K562 (cell line): ENCODE measurements at regions not wholly inside any gene's neighbourhood (a gene's known extent, or its start where the extent isn't known, plus 50 kb on each side); places are given as distances from the start of the nearest gene placed in this dataset.

Source experiments
- BCLAF1 ChIP-seq, 2 experiments: fragments of 450-650 bp in 1 of 2; IDR thresholded peaks; 2 replicates each; pipeline ENCODE4 v1.6.1; 2011 to 2017; ENCODE audit warnings: low read depth in 2 of 2, antibody characterized with exemption in 1 of 2, borderline replicate concordance in 1 of 2, low read length in 1 of 2, mild to moderate bottlenecking in 1 of 2, mixed read lengths in 1 of 2; ENCODE audit not compliant: control insufficient read depth in 1 of 2
- BMI1 ChIP-seq: fragments of 150-350 bp; IDR thresholded peaks from 2 replicates; pipeline ENCODE4 v1.6.1; 2014; ENCODE audit warnings: low read length
- CBFA2T2 ChIP-seq: fragments of 450-650 bp; conservative IDR thresholded peaks from 2 replicates; pipeline ENCODE4 v1.6.1; 2017; ENCODE audit warnings: mild to moderate bottlenecking
- CBX2 ChIP-seq: fragments of 200-600 bp; sonication (generic); IDR thresholded peaks from one replicate; pipeline ENCODE4 v1.6.1; 2012; ENCODE audit warnings: mild to moderate bottlenecking, low read length, inconsistent platforms; ENCODE audit not compliant: insufficient read depth, poor library complexity, severe bottlenecking
- CXXC5 ChIP-seq: fragments of 250-450 bp; sonication (Bioruptor Pico); IDR thresholded peaks from 2 replicates; pipeline ENCODE4 v1.8.0; 2022; ENCODE audit warnings: inconsistent platforms, mild to moderate bottlenecking, moderate library complexity
- DEAF1 ChIP-seq: fragments of 450-650 bp; formaldehyde crosslinking; IDR thresholded peaks from 2 replicates; pipeline ENCODE4 v1.4.0; 2020; ENCODE audit warnings: mild to moderate bottlenecking, moderate library complexity
- HDAC1 ChIP-seq, 2 experiments: fragments of 450-650 bp; IDR thresholded peaks; 2 replicates each; pipeline ENCODE4 v1.6.1; 2016 to 2017; ENCODE audit warnings: inconsistent platforms in 1 of 2, mild to moderate bottlenecking in 1 of 2, moderate library complexity in 1 of 2
- HLTF ChIP-seq: fragments of 450-650 bp; IDR thresholded peaks from 2 replicates; pipeline ENCODE4 v1.6.1; 2016
- L3MBTL2 ChIP-seq: fragments of 450-650 bp; IDR thresholded peaks from 2 replicates; pipeline ENCODE4 v1.6.1; 2016; ENCODE audit warnings: mild to moderate bottlenecking, moderate library complexity
- MIER1 ChIP-seq: fragments of 450-650 bp; IDR thresholded peaks from 2 replicates; pipeline ENCODE4 v1.6.1; 2016; ENCODE audit warnings: antibody characterized with exemption, mild to moderate bottlenecking, low read depth
- NCOR1 ChIP-seq: fragments of 450-650 bp; IDR thresholded peaks from 2 replicates; pipeline ENCODE4 v1.6.1; 2016; ENCODE audit warnings: mild to moderate bottlenecking, moderate library complexity
- NFE2 ChIP-seq: IDR thresholded peaks from 2 replicates; pipeline ENCODE4 v1.6.1; 2014; ENCODE audit warnings: antibody characterized with exemption, low read depth
- SMAD3 ChIP-seq: fragments of 450-650 bp; formaldehyde crosslinking; conservative IDR thresholded peaks from 2 replicates; pipeline ENCODE4 v1.4.0; 2020; ENCODE audit warnings: mild to moderate bottlenecking
- TEAD4 ChIP-seq, 2 experiments: sonication (generic) in 1 of 2; formaldehyde crosslinking in 1 of 2; IDR thresholded peaks; 2 replicates each; pipeline versions ENCODE4 v1.6.1 to v1.8.0; 2012 to 2022; ENCODE audit warnings: borderline replicate concordance in 1 of 2, inconsistent platforms in 1 of 2, low read length in 1 of 2, mild to moderate bottlenecking in 1 of 2, missing genetic modification reagents in 1 of 2
- YY1 ChIP-seq, 3 experiments: IDR thresholded peaks; 2 replicates each; pipeline ENCODE4 v1.6.1; 2011; ENCODE audit warnings: low read length in 2 of 3, mild to moderate bottlenecking in 2 of 3, moderate library complexity in 2 of 3, borderline replicate concordance in 1 of 3, control low read depth in 1 of 3, low read depth in 1 of 3; ENCODE audit not compliant: insufficient read depth in 3 of 3, insufficient replicate concordance in 2 of 3, control insufficient read depth in 1 of 3, insufficient read length in 1 of 3; ENCODE audit errors: extremely low read depth in 1 of 3
- ZBTB11 ChIP-seq, 3 experiments: fragments of 200-800 bp in 1 of 3; fragments of 250-450 bp in 1 of 3; fragments of 450-650 bp in 1 of 3; sonication (Bioruptor Pico) in 1 of 3; sonication (Bioruptor generic) in 1 of 3; formaldehyde crosslinking in 1 of 3; IDR thresholded peaks; 2 replicates each; pipeline versions ENCODE4 v1.6.1 to v1.8.0; 2016 to 2022; ENCODE audit warnings: mild to moderate bottlenecking in 2 of 3, missing genetic modification characterization in 2 of 3, missing compliant biosample characterization in 1 of 3, moderate library complexity in 1 of 3
- ZNF347 ChIP-seq: fragments of 450-650 bp; formaldehyde crosslinking; IDR thresholded peaks from 2 replicates; pipeline ENCODE4 v1.4.0; 2020; ENCODE audit warnings: low read depth, mild to moderate bottlenecking, moderate library complexity

GRCh38 chr3:182726258-182727142, 66.8 kb upstream of the ATP11B start (continued):
- no peak; a peak in 1 of 6 replicates for TF ChIP-seq ZBTB11 (CRISPR knock-in tag; IDR thresholded peaks at IDR 0.05)
- TF ChIP-seq CXXC5, result peak; percentile 25; the same call in 1 of the 2 replicates
- no peak for TF ChIP-seq SMAD3
- no peak for TF ChIP-seq YY1 (IDR thresholded peaks at IDR 0.05; ENCODE audit: borderline replicate concordance in 1 of 3, control insufficient read depth in 1 of 3, extremely low read depth in 1 of 3, insufficient read depth in 3 of 3, insufficient read length in 1 of 3, insufficient replicate concordance in 2 of 3, low read depth in 1 of 3, low read length in 2 of 3)
- no peak for TF ChIP-seq DEAF1 (CRISPR knock-in tag)
- TF ChIP-seq MIER1, result no peak
- TF ChIP-seq L3MBTL2, result peak; percentile 31; the same call in 1 of the 2 replicates
- peak in 1 of 2 experiments; percentile 28; a peak in 1 of 4 replicates for TF ChIP-seq HDAC1 (IDR thresholded peaks at IDR 0.05)
- peak; percentile 93 for TF ChIP-seq TEAD4 (IDR thresholded peaks at IDR 0.05; ENCODE audit: low read length)
- TF ChIP-seq TEAD4 (CRISPR knock-in tag; IDR thresholded peaks at IDR 0.05; ENCODE audit: borderline replicate concordance), result no peak
- 0 out of 2 replicates have a peak, but pooled peaks have one; percentile 20 for TF ChIP-seq HLTF
- TF ChIP-seq BCLAF1 (IDR thresholded peaks at IDR 0.05; ENCODE audit: borderline replicate concordance in 1 of 2, control insufficient read depth in 1 of 2, low read depth in 2 of 2, low read length in 1 of 2), result no peak
- peak; percentile 90 for TF ChIP-seq NCOR1
- TF ChIP-seq ZNF347 (CRISPR knock-in tag), result no peak
- peak; percentile 93 for TF ChIP-seq CBFA2T2
- 0 out of 2 replicates have a peak, but pooled peaks have one; percentile 6 for TF ChIP-seq NFE2
- TF ChIP-seq BMI1, result no peak
- TF ChIP-seq CBX2, result no peak
